ENCODE measurements at regions not wholly inside any gene's neighbourhood (a gene's known extent, or its start where the extent isn't known, plus 50 kb on each side); places are given as distances from the start of the nearest gene placed in this dataset.

GRCh38 chr1:4322881-4323280, 331.5 kb upstream of the AJAP1 start:
- no peaks in the 10 kb centered on the region for H3K4me1 ChIP-seq (ENCODE audit: low read depth, poor library complexity, severe bottlenecking)
- TF ChIP-seq CTCF (conservative IDR thresholded peaks at IDR 0.05; ENCODE audit: low read depth, low read length): no peak
- no peak overlapping the region for H2AFZ ChIP-seq (ENCODE audit: low read depth)
- no peaks in the 10 kb centered on the region for H3K79me2 ChIP-seq (ENCODE audit: insufficient read depth, low read depth)
- H3K4me2 ChIP-seq: no peak overlapping the region
- no peaks in the 10 kb centered on the region; the same call in 1 of the 2 replicates for H3K27me3 ChIP-seq (ENCODE audit: insufficient read depth, low read depth)
- no peak overlapping the region for H3K4me3 ChIP-seq (IDR thresholded peaks at IDR 0.05; ENCODE audit: insufficient read depth, low read depth, low read length)
- H3K27ac ChIP-seq: no peak overlapping the region
- no peaks in the 10 kb centered on the region for H3K36me3 ChIP-seq (ENCODE audit: insufficient read depth)
- H3K9ac ChIP-seq: no peak overlapping the region
- no peaks in the 10 kb centered on the region for H4K20me1 ChIP-seq (ENCODE audit: insufficient read depth)

- Histone ChIP-seq H3K79me2 (ENCODE audit: insufficient read depth, low read depth) (no peaks in the 10 kb centered on the region), H4K20me1 (ENCODE audit: insufficient read depth) (no peaks in the 10 kb centered on the region), H3K4me1 (ENCODE audit: low read depth, poor library complexity, severe bottlenecking) (no peaks in the 10 kb centered on the region), H3K36me3 (ENCODE audit: insufficient read depth) (no peaks in the 10 kb centered on the region), H3K27ac (no peak overlapping the region), H2AFZ (ENCODE audit: low read depth) (no peak overlapping the region), H3K4me2 (no peak overlapping the region), H3K4me3 (IDR thresholded peaks at IDR 0.05; ENCODE audit: insufficient read depth, low read depth, low read length) (no peak overlapping the region), H3K9ac (no peak overlapping the region), H3K27me3 (ENCODE audit: insufficient read depth, low read depth) (no peaks in the 10 kb centered on the region; the same call in 1 of the 2 replicates)
- TF ChIP-seq CTCF (conservative IDR thresholded peaks at IDR 0.05; ENCODE audit: low read depth, low read length): no peak
Observed at GRCh38 chr1:4323309-4323708, 331.1 kb upstream of the AJAP1 start.

GRCh38 chr1:4324525-4324924, 329.9 kb upstream of the AJAP1 start:
- Histone ChIP-seq H3K36me3 (ENCODE audit: insufficient read depth) (no peaks in the 10 kb centered on the region), H3K27ac (no peak overlapping the region), H4K20me1 (ENCODE audit: insufficient read depth) (no peaks in the 10 kb centered on the region), H3K9ac (no peak overlapping the region), H2AFZ (ENCODE audit: low read depth) (no peak overlapping the region), H3K27me3 (ENCODE audit: insufficient read depth, low read depth) (no peaks in the 10 kb centered on the region; the same call in 1 of the 2 replicates), H3K4me1 (ENCODE audit: low read depth, poor library complexity, severe bottlenecking) (no peaks in the 10 kb centered on the region), H3K4me2 (no peak overlapping the region), H3K4me3 (IDR thresholded peaks at IDR 0.05; ENCODE audit: insufficient read depth, low read depth, low read length) (no peak overlapping the region), H3K79me2 (ENCODE audit: insufficient read depth, low read depth) (no peaks in the 10 kb centered on the region)
- no peak for TF ChIP-seq CTCF (conservative IDR thresholded peaks at IDR 0.05; ENCODE audit: low read depth, low read length)

- no peak overlapping the region for H3K27ac ChIP-seq
- H3K27me3 ChIP-seq (ENCODE audit: insufficient read depth, low read depth): peaks cover 2% of the 10 kb centered on the region; the same call in 1 of the 2 replicates
- H3K79me2 ChIP-seq (ENCODE audit: insufficient read depth, low read depth): no peaks in the 10 kb centered on the region
- H3K4me1 ChIP-seq (ENCODE audit: low read depth, poor library complexity, severe bottlenecking): no peaks in the 10 kb centered on the region
- no peak overlapping the region for H3K4me3 ChIP-seq (IDR thresholded peaks at IDR 0.05; ENCODE audit: insufficient read depth, low read depth, low read length)
- no peaks in the 10 kb centered on the region for H3K36me3 ChIP-seq (ENCODE audit: insufficient read depth)
- no peaks in the 10 kb centered on the region for H4K20me1 ChIP-seq (ENCODE audit: insufficient read depth)
- no peak overlapping the region for H3K9ac ChIP-seq
- no peak for TF ChIP-seq CTCF (conservative IDR thresholded peaks at IDR 0.05; ENCODE audit: low read depth, low read length)
- H2AFZ ChIP-seq (ENCODE audit: low read depth): no peak overlapping the region
- H3K4me2 ChIP-seq: no peak overlapping the region
Observed at GRCh38 chr1:4327142-4327541, 327.3 kb upstream of the AJAP1 start.
